SU-DHL-6 (cell line): ENCODE measurements at regions not wholly inside any gene's neighbourhood (a gene's known extent, or its start where the extent isn't known, plus 50 kb on each side); places are given as distances from the start of the nearest gene placed in this dataset.

Experiments
- CTCF ChIP-seq: fragments of 200-600 bp; sonication (generic); IDR thresholded peaks from one replicate; pipeline ENCODE4 v1.5.1; 2017; ENCODE audit warnings: antibody characterized with exemption, mild to moderate bottlenecking, low read length, moderate library complexity; ENCODE audit not compliant: insufficient read depth, poor library complexity, severe bottlenecking
- EZH2phosphoT487 ChIP-seq: fragments of 200-600 bp; sonication (generic), shearing (Covaris generic); conservative IDR thresholded peaks from 2 replicates; pipeline ENCODE4 v1.6.1; 2018; ENCODE audit warnings: mild to moderate bottlenecking, antibody characterized with exemption, low read length, moderate library complexity, mixed read lengths

- no peak for TF ChIP-seq CTCF
- no peak for TF ChIP-seq EZH2phosphoT487
Measured at GRCh38 chr15:62941699-62942098, 100.8 kb upstream of the TPM1 start.
